ENCODE measurements at regions not wholly inside any gene's neighbourhood (a gene's known extent, or its start where the extent isn't known, plus 50 kb on each side); places are given as distances from the start of the nearest gene placed in this dataset.
A peak's percentile ranks its signal among the peaks of the same experiment; 100 is the strongest.

- no TSS peak for BruUV-seq (replicated peaks)
- Mint-ChIP-seq H3K4me3 (ENCODE audit: unreplicated experiment) (no peak overlapping the region), H3K27ac (ENCODE audit: low read depth, unreplicated experiment) (no peak overlapping the region), H3K27me3 (ENCODE audit: insufficient read depth, unreplicated experiment) (no peaks in the 10 kb centered on the region), H3K9me3 (ENCODE audit: unreplicated experiment) (no peaks in the 10 kb centered on the region), H3K36me3 (ENCODE audit: insufficient read depth, unreplicated experiment) (no peaks in the 10 kb centered on the region), H3K4me1 (ENCODE audit: insufficient read depth, unreplicated experiment) (no peaks in the 10 kb centered on the region)
- peak; percentile 1 for DNase-seq (ENCODE audit: unreplicated experiment)
- CTCF ChIA-PET: interaction anchor here (0.6 to 1.5 kb wide), 3 partner anchors 13 to 1357 kb away, joined by 3 to 8 read pairs (median 4); no protein-coding TSS in a partner anchor
- intact Hi-C loops (cut with micrococcal nuclease): no loop called here
- POLR2A ChIA-PET: no interaction called here
- no peak for TF ChIP-seq CTCF (IDR thresholded peaks at IDR 0.05; ENCODE audit: unreplicated experiment)
These were observed 707.1 kb upstream of the SPRY2 start for GRCh38 chr13:81048026-81048461.

DNA sequence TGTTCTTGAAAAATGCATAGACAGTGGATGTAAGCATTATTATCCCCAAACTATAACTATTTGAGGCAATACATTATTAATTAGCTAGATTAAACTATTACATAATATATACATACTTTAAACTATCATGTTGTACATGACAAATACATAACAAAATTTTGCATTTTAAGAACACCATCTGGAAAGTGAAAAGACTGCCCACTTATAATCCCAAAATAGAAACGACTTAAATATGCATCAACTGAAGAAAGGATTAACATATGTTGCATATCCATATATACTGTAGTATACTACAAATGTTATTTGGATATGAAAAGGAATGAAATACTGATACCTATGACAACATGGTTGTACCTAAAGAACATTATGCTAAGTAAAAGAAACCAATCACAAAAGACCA, 700.8 kb upstream of the SPRY2 start:
- Mint-ChIP-seq H3K4me1 (ENCODE audit: insufficient read depth, unreplicated experiment) (no peaks in the 10 kb centered on the region), H3K4me3 (ENCODE audit: unreplicated experiment) (no peak overlapping the region), H3K36me3 (ENCODE audit: insufficient read depth, unreplicated experiment) (no peaks in the 10 kb centered on the region), H3K27me3 (ENCODE audit: insufficient read depth, unreplicated experiment) (no peaks in the 10 kb centered on the region), H3K9me3 (ENCODE audit: unreplicated experiment) (peaks cover 20% of the 10 kb centered on the region), H3K27ac (ENCODE audit: low read depth, unreplicated experiment) (no peak overlapping the region)
- BruUV-seq (replicated peaks): no TSS peak
- no peak for DNase-seq (ENCODE audit: unreplicated experiment)
- CTCF ChIA-PET: no interaction called here
- POLR2A ChIA-PET: no interaction called here
- intact Hi-C loops (cut with micrococcal nuclease): no loop called here
- no peak for TF ChIP-seq CTCF (IDR thresholded peaks at IDR 0.05; ENCODE audit: unreplicated experiment)

- ChIA-PET POLR2A (no interaction called here), CTCF (no interaction called here)
- Mint-ChIP-seq H3K9me3 (ENCODE audit: unreplicated experiment) (peaks cover 3% of the 10 kb centered on the region), H3K27ac (ENCODE audit: low read depth, unreplicated experiment) (no peak overlapping the region), H3K4me3 (ENCODE audit: unreplicated experiment) (no peak overlapping the region), H3K27me3 (ENCODE audit: insufficient read depth, unreplicated experiment) (no peaks in the 10 kb centered on the region), H3K36me3 (ENCODE audit: insufficient read depth, unreplicated experiment) (no peaks in the 10 kb centered on the region), H3K4me1 (ENCODE audit: insufficient read depth, unreplicated experiment) (peaks cover 5% of the 10 kb centered on the region)
- no peak for TF ChIP-seq CTCF (IDR thresholded peaks at IDR 0.05; ENCODE audit: unreplicated experiment)
- BruUV-seq (replicated peaks): no TSS peak
- no peak for DNase-seq (ENCODE audit: unreplicated experiment)
- intact Hi-C loops (cut with micrococcal nuclease): no loop called here
These were observed 691.1 kb upstream of the SPRY2 start for GRCh38 chr13:81031996-81032395.

GRCh38 chr13:81025091-81025490, 684.2 kb upstream of the SPRY2 start:
- ChIA-PET POLR2A (no interaction called here), CTCF (interaction anchor here (0.7 to 1.2 kb wide), 3 partner anchors 45 to 680 kb away, joined by 3 read pairs; no protein-coding TSS in a partner anchor)
- intact Hi-C loops (cut with micrococcal nuclease): no loop called here
- BruUV-seq (replicated peaks): no TSS peak
- Mint-ChIP-seq H3K36me3 (ENCODE audit: insufficient read depth, unreplicated experiment) (no peaks in the 10 kb centered on the region), H3K4me1 (ENCODE audit: insufficient read depth, unreplicated experiment) (no peaks in the 10 kb centered on the region), H3K27ac (ENCODE audit: low read depth, unreplicated experiment) (no peak overlapping the region), H3K27me3 (ENCODE audit: insufficient read depth, unreplicated experiment) (no peaks in the 10 kb centered on the region), H3K9me3 (ENCODE audit: unreplicated experiment) (no peaks in the 10 kb centered on the region), H3K4me3 (ENCODE audit: unreplicated experiment) (no peak overlapping the region)
- TF ChIP-seq CTCF (IDR thresholded peaks at IDR 0.05; ENCODE audit: unreplicated experiment): no peak
- DNase-seq (ENCODE audit: unreplicated experiment): no peak
